Activated naive CD4-positive, alpha-beta T cell treated with anti-CD3 and anti-CD28 coated beads for 36 hours (primary cell): ENCODE measurements at regions not wholly inside any gene's neighbourhood (a gene's known extent, or its start where the extent isn't known, plus 50 kb on each side); places are given as distances from the start of the nearest gene placed in this dataset.

Experiments used
- CTCF ChIA-PET: fragments of 350-600 bp; sonication (Branson Sonifier 250); formaldehyde crosslinking; loops from one replicate; lab custom pipeline; 2021; ENCODE audit warnings: antibody characterized with exemption; lab: Charles Lee
- DNase-seq: peaks from one replicate; pipeline ENCODE4 v3.0.0-alpha.2; 2020
- H3K27ac Mint-ChIP-seq: one replicate; pipeline ENCODE4 v1.8.0; 2021; ENCODE audit warnings: mild to moderate bottlenecking, mixed read lengths
- H3K27me3 Mint-ChIP-seq: one replicate; pipeline ENCODE4 v1.8.0; 2021; ENCODE audit warnings: low read depth, mixed read lengths
- H3K36me3 Mint-ChIP-seq: one replicate; pipeline ENCODE4 v1.8.0; 2021; ENCODE audit warnings: low read depth, mixed read lengths
- H3K4me1 Mint-ChIP-seq: one replicate; pipeline ENCODE4 v1.8.0; 2021; ENCODE audit warnings: low read depth, mixed read lengths
- H3K4me3 Mint-ChIP-seq: one replicate; pipeline ENCODE4 v1.8.0; 2021; ENCODE audit warnings: mild to moderate bottlenecking, moderate library complexity, mixed read lengths
- H3K9me3 Mint-ChIP-seq: one replicate; pipeline ENCODE4 v1.8.0; 2021; ENCODE audit warnings: mixed read lengths
- intact Hi-C: fragments of 100-400 bp; cut with micrococcal nuclease; formaldehyde crosslinking; loops from one replicate; pipeline ENCODE4 v1.15.1; 2023

- Mint-ChIP-seq H3K9me3 (no peaks in the 10 kb centered on the region), H3K4me3 (no peak overlapping the region), H3K36me3 (no peaks in the 10 kb centered on the region), H3K27ac (no peak overlapping the region), H3K27me3 (peaks cover 2% of the 10 kb centered on the region), H3K4me1 (no peaks in the 10 kb centered on the region)
- no peak for DNase-seq
- CTCF ChIA-PET, result no interaction called here
- intact Hi-C loops, result no loop called here
Measured at GRCh38 chr2:236689393-236689700, 119.7 kb downstream of the ACKR3 start.

DNA sequence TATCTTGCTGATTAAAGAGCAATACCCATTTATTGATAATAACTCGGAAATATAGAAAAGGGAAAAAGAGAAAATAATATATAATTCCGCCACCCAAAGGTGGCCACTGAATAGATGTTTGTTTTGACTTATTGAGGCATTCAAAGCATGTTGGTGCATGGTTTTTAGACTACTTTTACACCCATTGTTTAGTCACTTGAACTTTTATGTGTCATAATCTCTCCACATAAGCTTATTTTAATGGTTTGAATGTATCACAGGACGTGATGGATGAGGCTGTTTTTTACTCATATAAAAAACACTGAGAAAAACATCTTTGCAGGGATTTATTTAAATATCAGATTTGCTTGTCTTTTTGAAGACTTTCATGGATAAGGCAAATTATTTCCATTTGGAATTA, 120.4 kb downstream of the ACKR3 start:
- H3K4me1 Mint-ChIP-seq, result no peaks in the 10 kb centered on the region
- intact Hi-C loops, result no loop called here
- no peaks in the 10 kb centered on the region for H3K36me3 Mint-ChIP-seq
- no peaks in the 10 kb centered on the region for H3K9me3 Mint-ChIP-seq
- DNase-seq, result no peak
- no peak overlapping the region for H3K27ac Mint-ChIP-seq
- CTCF ChIA-PET, result no interaction called here
- H3K4me3 Mint-ChIP-seq, result no peak overlapping the region
- H3K27me3 Mint-ChIP-seq, result peaks cover 2% of the 10 kb centered on the region

DNA sequence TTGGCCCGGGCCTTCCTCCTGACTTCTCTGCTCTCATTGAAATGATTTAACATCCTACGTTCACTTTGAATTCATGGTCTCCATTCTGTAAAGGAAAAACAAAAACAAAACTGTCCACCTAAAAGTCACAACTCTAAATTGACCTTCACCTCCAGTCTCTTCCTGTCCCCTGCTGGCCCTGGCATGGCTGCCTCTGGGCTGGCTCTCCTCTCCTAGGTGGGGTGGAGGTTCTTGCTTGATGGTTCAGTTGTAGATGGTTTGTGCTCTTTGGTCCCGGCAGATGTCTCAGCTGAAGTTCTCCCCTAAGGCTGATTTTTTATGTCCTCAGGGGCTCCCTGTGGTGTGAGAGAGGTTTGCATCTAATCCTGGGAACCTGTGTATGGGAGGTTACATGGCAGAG, 121.1 kb downstream of the ACKR3 start:
- no peak overlapping the region for H3K4me3 Mint-ChIP-seq
- no peak overlapping the region for H3K27ac Mint-ChIP-seq
- H3K27me3 Mint-ChIP-seq, result peaks cover 2% of the 10 kb centered on the region
- CTCF ChIA-PET, result no interaction called here
- no peaks in the 10 kb centered on the region for H3K4me1 Mint-ChIP-seq
- no peaks in the 10 kb centered on the region for H3K9me3 Mint-ChIP-seq
- no peaks in the 10 kb centered on the region for H3K36me3 Mint-ChIP-seq
- intact Hi-C loops, result no loop called here
- DNase-seq, result no peak

GRCh38 chr2:236691799-236692167, 122.2 kb downstream of the ACKR3 start:
- Mint-ChIP-seq H3K27me3 (peaks cover 2% of the 10 kb centered on the region), H3K27ac (no peak overlapping the region), H3K9me3 (no peaks in the 10 kb centered on the region), H3K36me3 (no peaks in the 10 kb centered on the region), H3K4me1 (no peaks in the 10 kb centered on the region), H3K4me3 (no peak overlapping the region)
- intact Hi-C loops, result no loop called here
- CTCF ChIA-PET, result interaction anchor here (0.6 kb wide), 1 partner anchor 62 kb away, joined by 6 read pairs; no protein-coding TSS in a partner anchor
- DNase-seq, result no peak

- Mint-ChIP-seq H3K4me1 (no peaks in the 10 kb centered on the region), H3K27ac (no peak overlapping the region), H3K9me3 (no peaks in the 10 kb centered on the region), H3K27me3 (peaks cover 2% of the 10 kb centered on the region), H3K4me3 (no peak overlapping the region), H3K36me3 (no peaks in the 10 kb centered on the region)
- intact Hi-C loops, result no loop called here
- CTCF ChIA-PET, result no interaction called here
- DNase-seq, result no peak
Measured at GRCh38 chr2:236692937-236693336, 123.3 kb downstream of the ACKR3 start.

DNA sequence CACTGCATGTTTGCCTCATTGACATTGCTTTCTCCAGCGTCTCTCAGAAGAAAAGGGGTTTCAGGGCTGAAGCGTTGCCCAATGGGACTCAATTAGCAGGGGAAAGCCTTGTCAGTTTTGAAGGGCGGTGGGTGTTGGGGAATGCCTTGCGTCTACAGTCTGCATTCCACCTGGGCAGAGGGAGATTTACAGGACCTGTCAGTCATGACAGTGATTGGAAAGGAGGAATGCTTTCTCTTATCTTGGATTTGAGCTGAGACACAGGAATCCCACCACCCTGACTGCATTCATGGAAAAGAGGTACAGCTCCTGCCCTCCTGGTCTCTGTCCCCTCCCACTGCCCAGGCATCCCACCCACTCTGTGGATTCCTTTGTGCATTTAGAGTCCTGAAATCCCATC, 123.9 kb downstream of the ACKR3 start:
- Mint-ChIP-seq H3K36me3 (no peaks in the 10 kb centered on the region), H3K9me3 (no peaks in the 10 kb centered on the region), H3K27me3 (peaks cover 2% of the 10 kb centered on the region), H3K27ac (no peak overlapping the region), H3K4me3 (no peak overlapping the region), H3K4me1 (no peaks in the 10 kb centered on the region)
- DNase-seq, result no peak
- CTCF ChIA-PET, result no interaction called here
- intact Hi-C loops, result no loop called here

DNA sequence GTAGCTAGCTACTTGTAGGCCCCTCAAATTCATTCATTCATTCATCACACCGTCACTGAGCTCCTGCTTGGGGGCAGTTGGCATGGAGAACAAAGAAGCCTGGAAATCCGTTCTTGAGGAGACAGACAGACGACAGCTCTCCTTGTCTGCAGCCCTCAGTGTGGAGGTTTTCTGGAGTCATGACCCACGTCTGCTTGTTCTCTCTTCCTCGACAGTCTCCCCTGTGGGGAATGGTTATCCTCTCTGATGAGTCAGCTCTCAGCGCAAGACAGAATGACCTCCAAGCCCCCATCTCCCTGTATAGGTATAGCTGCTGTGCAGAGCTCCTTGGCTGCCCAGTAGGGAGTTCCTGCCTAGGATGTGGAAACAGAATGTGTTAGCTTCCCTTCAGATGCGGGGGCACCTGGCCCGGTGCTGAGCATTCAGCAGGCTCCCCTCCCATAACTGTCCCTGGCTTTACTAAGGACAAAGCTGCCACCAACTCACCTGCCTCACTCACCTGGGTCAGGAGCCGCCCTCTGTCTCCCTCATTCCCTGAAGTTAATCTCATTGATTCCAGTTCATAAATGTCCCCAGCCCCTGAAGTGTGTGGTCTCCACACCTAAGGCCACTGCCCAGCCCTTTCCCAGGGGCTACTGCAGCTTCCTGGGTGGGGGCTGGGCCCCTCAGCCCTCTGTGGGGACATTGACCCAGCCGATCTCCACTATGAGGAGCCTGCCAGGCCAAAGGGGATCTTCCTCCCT, 124.7 kb downstream of the ACKR3 start:
- Mint-ChIP-seq H3K4me3 (no peak overlapping the region), H3K36me3 (no peaks in the 10 kb centered on the region), H3K4me1 (no peaks in the 10 kb centered on the region), H3K9me3 (no peaks in the 10 kb centered on the region), H3K27me3 (peaks cover 2% of the 10 kb centered on the region), H3K27ac (no peak overlapping the region)
- intact Hi-C loops, result no loop called here
- DNase-seq, result no peak
- CTCF ChIA-PET, result no interaction called here

DNA sequence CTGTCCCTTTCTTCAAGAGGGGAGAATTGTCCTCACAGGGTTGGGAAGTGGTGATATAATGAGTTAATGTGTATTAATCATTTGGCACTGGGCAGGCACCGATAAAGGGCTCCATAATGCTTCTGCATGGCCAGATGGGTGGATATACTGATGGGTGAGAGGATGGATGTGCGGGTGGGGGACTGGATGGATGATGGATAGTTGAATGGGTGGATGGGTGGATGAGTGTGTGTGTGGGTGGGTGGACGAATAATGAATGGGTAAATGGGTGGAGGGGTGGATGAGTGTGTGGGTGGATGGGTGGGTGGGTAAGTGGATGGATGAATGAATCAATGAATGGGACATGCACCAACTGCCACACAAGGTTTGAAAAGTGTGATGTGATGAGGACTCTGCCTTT, 127.2 kb downstream of the ACKR3 start:
- DNase-seq, result no peak
- no peak overlapping the region for H3K27ac Mint-ChIP-seq
- no peaks in the 10 kb centered on the region for H3K9me3 Mint-ChIP-seq
- intact Hi-C loops, result no loop called here
- no peak overlapping the region for H3K4me3 Mint-ChIP-seq
- CTCF ChIA-PET, result no interaction called here
- H3K36me3 Mint-ChIP-seq, result no peaks in the 10 kb centered on the region
- no peaks in the 10 kb centered on the region for H3K4me1 Mint-ChIP-seq
- H3K27me3 Mint-ChIP-seq, result no peaks in the 10 kb centered on the region

- intact Hi-C loops, result no loop called here
- no peaks in the 10 kb centered on the region for H3K36me3 Mint-ChIP-seq
- no peak for DNase-seq
- H3K27me3 Mint-ChIP-seq, result no peaks in the 10 kb centered on the region
- no peaks in the 10 kb centered on the region for H3K4me1 Mint-ChIP-seq
- CTCF ChIA-PET, result no interaction called here
- H3K27ac Mint-ChIP-seq, result no peak overlapping the region
- H3K9me3 Mint-ChIP-seq, result no peaks in the 10 kb centered on the region
- no peak overlapping the region for H3K4me3 Mint-ChIP-seq
Measured at GRCh38 chr2:236698016-236698627, 128.5 kb downstream of the ACKR3 start.

DNA sequence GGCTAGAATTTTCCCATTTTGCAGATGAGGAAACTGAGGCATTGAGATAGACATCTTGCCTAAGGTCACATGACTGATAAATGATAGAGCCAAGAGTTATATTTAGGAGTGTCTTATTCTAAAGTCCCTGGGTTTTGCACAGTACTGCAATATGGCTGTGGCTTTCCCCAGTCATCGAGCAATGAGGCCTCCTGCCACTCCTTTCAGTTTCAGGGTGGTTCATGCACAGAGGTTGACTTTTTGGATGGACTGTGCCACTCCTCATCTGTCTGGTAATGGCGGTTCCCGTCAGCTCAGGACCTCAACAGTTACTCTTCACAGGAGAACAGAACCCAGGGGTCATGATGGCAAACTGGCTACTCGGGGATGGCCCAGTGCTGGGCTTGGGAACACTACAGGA, 131.1 kb downstream of the ACKR3 start:
- Mint-ChIP-seq H3K9me3 (no peaks in the 10 kb centered on the region), H3K27me3 (no peaks in the 10 kb centered on the region), H3K4me3 (no peak overlapping the region), H3K36me3 (no peaks in the 10 kb centered on the region), H3K4me1 (no peaks in the 10 kb centered on the region), H3K27ac (no peak overlapping the region)
- CTCF ChIA-PET, result no interaction called here
- no peak for DNase-seq
- intact Hi-C loops, result no loop called here

DNA sequence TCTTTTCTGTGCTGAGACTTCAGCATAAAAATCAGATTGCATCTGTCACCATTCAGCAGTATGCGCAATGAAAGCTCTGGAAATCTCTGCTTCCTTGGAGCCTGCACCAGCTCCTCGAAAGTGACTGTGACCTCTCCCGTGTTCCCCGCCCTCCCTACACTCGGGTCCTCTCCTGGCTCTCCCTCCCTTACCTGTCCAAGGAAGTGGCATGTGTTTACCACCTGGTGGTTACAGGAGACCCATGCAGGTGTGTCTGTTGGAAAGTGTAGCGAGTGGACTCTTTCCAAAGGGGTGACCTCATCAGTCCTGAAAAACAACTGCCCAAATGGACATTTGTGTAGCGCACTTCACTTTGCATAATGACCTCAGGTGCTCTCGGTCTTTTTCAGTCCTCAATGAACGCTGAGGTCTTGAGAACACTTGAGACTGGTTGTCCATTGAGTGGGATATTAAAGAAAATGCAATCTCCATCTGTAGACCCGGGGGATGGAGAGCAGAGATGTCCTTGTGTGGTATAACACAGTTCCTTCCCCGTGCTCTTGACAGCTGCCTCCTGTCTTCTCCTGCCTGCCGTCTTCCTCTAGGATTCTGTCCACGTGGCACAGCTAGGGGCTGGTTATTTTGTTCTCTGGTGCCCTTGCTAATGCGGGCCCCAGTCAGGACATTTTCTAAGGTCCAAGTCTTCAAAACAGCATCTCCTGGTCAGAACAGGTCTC, 133.2 kb downstream of the ACKR3 start:
- no peaks in the 10 kb centered on the region for H3K9me3 Mint-ChIP-seq
- H3K4me3 Mint-ChIP-seq, result no peak overlapping the region
- no peaks in the 10 kb centered on the region for H3K36me3 Mint-ChIP-seq
- no peaks in the 10 kb centered on the region for H3K27me3 Mint-ChIP-seq
- DNase-seq, result no peak
- H3K27ac Mint-ChIP-seq, result no peak overlapping the region
- no peaks in the 10 kb centered on the region for H3K4me1 Mint-ChIP-seq
- intact Hi-C loops, result no loop called here
- CTCF ChIA-PET, result interaction anchor here (0.7 kb wide), 1 partner anchor 9 kb away, joined by 4 read pairs; no protein-coding TSS in a partner anchor

- H3K36me3 Mint-ChIP-seq, result no peaks in the 10 kb centered on the region
- intact Hi-C loops, result no loop called here
- H3K27me3 Mint-ChIP-seq, result no peaks in the 10 kb centered on the region
- H3K4me1 Mint-ChIP-seq, result no peaks in the 10 kb centered on the region
- H3K9me3 Mint-ChIP-seq, result no peaks in the 10 kb centered on the region
- CTCF ChIA-PET, result no interaction called here
- no peak for DNase-seq
- no peak overlapping the region for H3K4me3 Mint-ChIP-seq
- H3K27ac Mint-ChIP-seq, result no peak overlapping the region
Measured at GRCh38 chr2:236703373-236703709, 133.7 kb downstream of the ACKR3 start.

- Mint-ChIP-seq H3K27ac (no peak overlapping the region), H3K27me3 (no peaks in the 10 kb centered on the region), H3K36me3 (no peaks in the 10 kb centered on the region), H3K4me3 (no peak overlapping the region), H3K9me3 (no peaks in the 10 kb centered on the region), H3K4me1 (no peaks in the 10 kb centered on the region)
- CTCF ChIA-PET, result no interaction called here
- intact Hi-C loops, result no loop called here
- DNase-seq, result no peak
Measured at GRCh38 chr2:236703906-236704305, 134.3 kb downstream of the ACKR3 start.
